Thyroid gland (tissue), 4 donors: ENCODE measurements at regions not wholly inside any gene's neighbourhood (a gene's known extent, or its start where the extent isn't known, plus 50 kb on each side); places are given as distances from the start of the nearest gene placed in this dataset.

Experiments
- POLR2A ChIP-seq, 2 donors: fragments of 450-650 bp; IDR thresholded peaks; one replicate each; pipeline ENCODE4 v1.6.1; 2017; ENCODE audit warnings: antibody characterized with exemption in 2 of 2, mild to moderate bottlenecking in 2 of 2, moderate library complexity in 1 of 2
- TF ChIP-seq, protein P1 (sequence below), 6 experiments: fragments of 200-600 bp in 3 of 6; fragments of 450-650 bp in 3 of 6; sonication (generic) in 3 of 6; IDR thresholded peaks; one replicate each; pipeline ENCODE4 v1.5.1; 2016 to 2019; ENCODE audit warnings: antibody characterized with exemption in 6 of 6, mild to moderate bottlenecking in 2 of 6, inconsistent platforms in 1 of 6, moderate library complexity in 1 of 6

DNA sequence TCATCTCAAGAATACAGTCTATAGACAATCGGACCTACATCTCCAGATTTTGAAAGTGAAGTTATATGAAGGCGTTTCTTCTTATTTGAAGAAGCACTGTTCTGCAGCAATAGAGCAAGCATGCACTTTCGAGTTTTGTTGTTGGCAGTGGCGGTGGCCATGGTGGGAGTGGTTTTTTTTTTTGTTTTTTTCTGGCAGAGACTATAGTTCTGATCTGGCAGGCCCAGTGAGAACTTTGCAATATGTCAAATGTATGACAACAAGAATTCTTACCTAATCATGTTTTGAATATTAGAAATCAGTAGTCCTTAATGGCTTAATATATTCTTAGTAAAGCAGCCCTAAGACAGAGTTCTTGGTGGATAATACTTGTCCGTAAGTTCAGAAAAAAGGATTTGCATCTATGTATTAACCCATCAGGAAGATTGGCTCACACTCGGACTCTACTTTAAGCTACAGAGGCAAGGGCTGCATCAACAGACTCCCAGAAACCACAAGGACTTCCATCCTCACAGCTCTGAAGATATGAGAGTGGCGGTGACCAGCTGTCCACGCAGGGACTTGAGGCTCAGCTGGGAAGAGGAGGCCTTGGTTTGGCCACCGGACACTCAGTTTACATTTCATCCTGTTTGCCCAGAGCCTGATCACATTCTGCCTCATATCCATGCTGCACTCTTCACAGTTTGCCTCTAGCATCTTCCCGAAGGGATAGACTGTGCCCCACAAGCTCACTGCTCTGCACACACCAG is 124.1 kb upstream of the THBS1 start:
- TF ChIP-seq, protein P1, sequence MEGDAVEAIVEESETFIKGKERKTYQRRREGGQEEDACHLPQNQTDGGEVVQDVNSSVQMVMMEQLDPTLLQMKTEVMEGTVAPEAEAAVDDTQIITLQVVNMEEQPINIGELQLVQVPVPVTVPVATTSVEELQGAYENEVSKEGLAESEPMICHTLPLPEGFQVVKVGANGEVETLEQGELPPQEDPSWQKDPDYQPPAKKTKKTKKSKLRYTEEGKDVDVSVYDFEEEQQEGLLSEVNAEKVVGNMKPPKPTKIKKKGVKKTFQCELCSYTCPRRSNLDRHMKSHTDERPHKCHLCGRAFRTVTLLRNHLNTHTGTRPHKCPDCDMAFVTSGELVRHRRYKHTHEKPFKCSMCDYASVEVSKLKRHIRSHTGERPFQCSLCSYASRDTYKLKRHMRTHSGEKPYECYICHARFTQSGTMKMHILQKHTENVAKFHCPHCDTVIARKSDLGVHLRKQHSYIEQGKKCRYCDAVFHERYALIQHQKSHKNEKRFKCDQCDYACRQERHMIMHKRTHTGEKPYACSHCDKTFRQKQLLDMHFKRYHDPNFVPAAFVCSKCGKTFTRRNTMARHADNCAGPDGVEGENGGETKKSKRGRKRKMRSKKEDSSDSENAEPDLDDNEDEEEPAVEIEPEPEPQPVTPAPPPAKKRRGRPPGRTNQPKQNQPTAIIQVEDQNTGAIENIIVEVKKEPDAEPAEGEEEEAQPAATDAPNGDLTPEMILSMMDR (IDR thresholded peaks at IDR 0.05), result no peak
- no peak for TF ChIP-seq POLR2A (IDR thresholded peaks at IDR 0.05)
